Epidermal melanocyte (primary cell): ENCODE measurements at regions not wholly inside any gene's neighbourhood (a gene's known extent, or its start where the extent isn't known, plus 50 kb on each side); places are given as distances from the start of the nearest gene placed in this dataset.

Experiments used
- DNase-seq: peaks from one replicate; pipeline ENCODE4 v3.0.0; 2011; ENCODE audit warnings: low spot score; ENCODE audit not compliant: insufficient read length

DNA sequence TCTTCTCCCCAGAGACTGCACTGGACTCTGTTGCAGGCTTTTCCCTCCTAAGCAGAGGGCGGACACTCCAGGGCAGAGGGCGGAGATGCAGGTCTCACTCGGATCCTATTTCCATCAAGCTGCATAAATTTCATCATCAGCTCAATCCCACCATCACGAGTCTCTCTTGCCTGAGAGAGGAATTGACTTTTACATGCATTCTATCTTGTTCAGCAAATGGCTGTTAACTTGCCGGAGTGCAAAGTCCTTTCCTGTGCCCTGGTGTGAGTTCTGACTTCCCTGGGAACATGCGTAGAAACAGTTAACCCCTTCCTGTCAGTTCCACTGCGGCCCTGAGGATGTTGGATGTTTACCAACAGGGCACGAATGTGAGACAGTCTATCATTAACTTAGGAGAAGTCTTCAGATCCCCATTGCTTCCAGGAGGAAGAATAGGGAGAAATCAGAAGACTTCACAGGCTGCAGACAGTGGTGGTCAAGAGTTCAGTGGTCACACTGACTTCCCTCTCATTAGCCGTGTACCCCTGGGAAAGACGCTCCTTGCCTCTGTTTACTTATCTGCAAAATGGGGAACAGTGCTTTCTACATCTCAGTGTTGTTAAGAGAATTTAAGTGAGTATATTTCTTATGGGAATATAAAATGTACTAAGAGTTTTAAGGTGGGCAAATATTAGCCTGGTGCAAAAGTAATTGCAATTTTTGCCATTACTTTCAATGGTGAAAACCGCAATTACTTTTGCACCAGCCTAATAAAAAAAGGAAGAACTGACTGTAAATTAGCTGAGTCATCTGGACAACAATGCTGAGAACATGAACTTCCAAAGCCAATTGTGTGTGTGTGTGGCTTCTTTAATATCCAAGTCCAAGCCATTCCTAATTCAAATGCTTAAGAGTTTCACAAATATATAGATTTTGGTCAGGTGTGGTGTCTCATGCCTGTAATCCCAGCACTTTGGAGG lies 248.0 kb downstream of the DRD1 start:
- no peak for DNase-seq

DNA sequence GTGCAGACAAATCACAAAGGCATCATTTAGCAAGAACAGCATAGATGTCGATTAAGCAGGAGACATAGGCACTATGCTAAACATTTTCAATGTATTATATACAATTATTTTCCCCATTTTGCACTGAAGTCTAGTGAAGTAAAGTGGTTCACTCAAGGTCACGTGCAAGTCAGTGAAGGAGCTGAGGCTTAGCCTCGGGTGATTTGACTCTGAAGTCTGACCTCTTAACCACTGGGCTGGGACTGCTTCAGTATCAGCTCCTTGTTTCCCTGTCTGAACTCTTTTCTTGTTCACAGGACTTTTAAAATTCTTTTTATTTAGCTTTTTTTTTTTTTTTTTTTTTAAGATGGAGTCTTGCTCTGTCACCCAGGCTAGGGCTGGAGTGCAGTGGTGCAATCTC lies 262.7 kb downstream of the DRD1 start:
- no peak for DNase-seq

DNA sequence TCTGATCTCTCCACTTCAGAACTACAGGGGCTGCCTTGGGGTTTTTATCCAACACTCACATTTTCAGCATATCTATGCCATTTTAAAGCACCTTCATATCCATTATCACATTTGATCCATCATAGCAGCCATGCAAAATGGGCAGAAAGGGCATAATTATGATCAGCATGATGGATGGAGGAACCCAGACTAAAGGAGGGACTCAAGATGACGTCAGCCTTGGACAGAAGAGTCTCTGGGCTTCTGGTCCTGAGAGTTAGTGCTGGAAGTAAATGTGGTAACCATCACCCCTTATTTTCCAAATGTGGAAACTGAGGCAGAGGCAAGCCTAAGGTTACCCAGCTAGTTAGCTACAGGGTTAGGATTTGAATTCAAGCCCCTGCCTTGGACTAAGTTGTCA lies 273.1 kb downstream of the DRD1 start:
- no peak for DNase-seq

DNA sequence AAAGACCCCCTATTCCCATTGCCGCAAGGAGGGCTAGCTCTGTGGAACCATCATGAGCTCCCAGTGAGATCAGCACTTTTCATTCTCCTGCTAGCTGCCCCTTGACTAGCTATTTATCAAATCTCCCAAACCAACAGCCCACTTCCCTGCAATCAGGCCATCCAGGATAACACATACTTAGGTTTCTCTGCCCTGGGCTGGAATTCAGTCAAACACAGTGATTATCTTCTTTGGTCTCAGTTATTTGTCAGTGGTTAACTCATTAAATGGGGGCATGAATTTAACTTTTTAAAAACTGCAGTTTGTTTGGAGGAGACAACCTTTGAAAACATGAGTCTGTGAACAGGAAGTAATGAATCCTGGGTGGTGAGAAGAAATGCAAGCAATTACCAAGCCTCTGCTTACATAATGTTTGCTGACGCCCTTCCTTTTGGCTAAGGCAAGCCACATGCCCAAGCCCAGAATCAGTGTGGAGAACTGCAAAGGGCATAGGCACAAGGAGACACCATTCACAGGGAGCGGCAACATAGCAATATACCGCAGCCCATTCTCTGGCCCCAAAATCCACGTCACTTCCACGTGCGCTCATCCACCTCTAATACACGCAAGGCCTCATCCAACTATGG lies 275.0 kb downstream of the DRD1 start:
- no peak for DNase-seq

DNA sequence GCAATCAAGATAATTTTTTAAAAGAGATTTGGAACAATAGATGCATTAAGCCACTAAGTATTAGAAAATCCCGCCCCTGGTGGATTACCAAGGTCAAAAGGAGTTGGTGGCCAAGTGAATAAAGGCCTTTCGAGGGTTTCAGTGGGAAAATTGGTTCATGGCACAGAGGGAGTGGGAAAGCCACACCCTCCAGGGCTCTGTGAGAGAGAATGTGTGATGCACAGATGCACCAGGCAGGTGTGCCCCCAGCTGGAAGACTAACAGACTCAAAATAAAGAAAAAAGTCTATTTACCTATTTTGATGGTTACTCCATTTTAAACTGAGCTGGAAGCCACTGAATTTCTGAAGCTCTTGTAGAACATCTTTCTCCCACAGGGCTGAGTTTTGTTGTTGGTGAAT lies 278.0 kb downstream of the DRD1 start:
- no peak for DNase-seq

DNA sequence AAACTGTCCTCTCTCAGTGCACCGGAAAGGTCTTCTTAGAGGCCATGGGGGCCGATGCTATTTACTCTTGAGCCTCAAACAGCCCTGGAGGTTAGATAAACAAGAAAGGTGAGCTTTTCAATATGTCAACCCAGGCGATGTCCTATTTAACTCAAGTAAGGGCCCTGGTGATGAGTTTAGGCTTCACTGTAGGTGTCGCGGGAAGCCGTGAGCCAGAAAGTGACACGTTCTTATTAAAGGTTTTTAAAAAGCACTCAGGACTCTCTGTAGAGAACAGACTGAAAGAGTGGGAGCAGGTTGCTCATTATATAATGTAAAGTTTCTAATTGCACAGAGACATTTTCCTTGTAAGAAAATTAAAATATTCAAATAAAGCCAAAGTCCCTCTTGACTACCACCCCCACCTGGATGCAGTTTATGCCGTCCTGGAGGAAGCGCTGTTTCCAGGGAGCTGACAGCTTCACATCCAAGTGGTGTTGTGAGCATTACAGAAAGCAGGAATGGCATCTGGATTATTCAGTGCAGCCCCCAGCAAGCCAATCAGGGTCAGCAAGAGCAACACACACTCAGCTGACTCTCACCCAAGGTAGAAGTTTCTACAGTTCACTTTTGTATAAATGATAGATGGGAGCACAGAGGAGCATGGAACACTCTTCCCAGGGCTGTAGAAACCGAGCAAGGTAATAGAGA lies 280.3 kb downstream of the DRD1 start:
- DNase-seq, result no peak

DNA sequence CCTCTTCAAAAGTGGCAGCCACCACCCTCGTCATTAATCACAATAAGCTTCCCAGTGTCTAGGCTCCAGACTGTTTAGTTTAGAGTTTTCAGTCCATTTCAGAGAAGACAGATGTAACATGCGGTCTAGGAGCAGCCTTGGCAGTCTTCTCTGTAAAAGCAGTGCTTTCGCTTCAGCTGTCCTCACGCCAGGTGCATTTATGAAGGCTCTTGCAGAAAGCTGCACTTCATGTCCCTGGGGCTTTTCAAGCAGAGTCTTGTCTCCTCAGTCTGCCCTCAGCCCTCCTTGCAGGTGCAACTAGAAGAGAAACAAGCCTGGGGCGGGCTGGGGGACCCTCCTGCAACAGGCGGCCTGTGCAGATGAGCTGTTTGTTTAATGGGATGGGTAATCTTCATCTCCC lies 281.9 kb downstream of the DRD1 start:
- DNase-seq, result no peak

DNA sequence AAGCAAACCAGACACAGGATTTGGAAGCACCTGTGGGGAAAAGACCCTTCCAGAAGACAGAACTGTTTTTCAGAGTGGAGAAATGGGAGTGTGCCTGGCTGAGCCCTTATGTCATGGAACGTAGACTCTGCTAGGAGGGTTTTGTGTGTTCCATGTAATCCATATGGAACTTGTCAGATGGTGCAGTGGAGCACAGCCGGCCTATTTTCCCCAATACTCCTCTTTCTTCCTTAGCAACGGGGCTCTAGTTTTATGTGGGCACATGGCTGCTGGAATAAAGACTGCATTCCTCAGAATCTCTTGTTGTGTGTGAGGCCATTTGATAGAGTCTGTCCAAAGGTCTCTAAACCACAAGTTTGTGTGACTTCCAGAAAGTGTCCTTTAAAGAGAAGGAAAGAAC lies 284.0 kb downstream of the DRD1 start:
- DNase-seq, result no peak

DNA sequence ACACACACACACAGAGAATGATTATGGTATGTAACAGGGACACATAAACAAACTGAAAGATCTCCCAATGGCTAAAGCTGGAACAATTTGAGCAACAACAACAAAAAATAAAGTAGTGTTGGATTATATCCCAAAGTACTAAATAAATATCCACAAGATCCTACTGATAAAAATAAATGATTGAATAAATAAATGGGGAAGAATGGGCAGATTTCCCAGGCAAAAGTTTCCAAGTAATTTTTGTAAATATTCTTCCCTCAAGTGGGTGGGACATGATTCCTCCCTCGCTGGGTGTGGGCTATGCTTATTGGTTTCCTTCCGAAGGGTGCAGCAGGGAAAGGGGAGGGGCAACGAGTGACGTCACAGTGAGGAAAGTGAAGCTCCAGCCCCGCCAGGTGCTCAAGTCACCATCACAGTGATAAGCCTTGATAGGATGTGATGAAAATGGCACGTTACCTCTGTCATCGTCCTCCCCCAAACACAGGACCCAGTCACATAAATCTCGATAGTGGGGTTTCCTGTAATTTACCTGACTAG lies 295.3 kb downstream of the DRD1 start:
- no peak for DNase-seq

DNA sequence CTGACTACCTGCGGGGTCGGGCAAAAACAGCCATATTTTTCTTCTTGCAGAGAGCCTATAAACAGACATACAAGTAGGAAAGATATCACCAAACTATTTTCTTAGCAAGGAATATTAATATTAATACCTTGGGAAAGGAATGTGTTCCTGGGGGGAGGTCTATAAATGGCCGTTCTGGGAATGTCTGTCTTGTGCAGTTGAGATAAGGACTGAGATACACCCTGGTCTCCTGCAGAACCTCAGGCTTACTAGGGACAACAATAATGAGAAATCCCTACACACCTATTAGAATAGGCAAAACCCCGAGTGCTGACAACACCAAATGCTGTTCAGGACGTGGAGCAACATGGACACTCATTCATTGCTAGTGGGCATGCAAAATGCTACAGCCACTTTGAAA lies 297.2 kb downstream of the DRD1 start:
- DNase-seq, result no peak

DNA sequence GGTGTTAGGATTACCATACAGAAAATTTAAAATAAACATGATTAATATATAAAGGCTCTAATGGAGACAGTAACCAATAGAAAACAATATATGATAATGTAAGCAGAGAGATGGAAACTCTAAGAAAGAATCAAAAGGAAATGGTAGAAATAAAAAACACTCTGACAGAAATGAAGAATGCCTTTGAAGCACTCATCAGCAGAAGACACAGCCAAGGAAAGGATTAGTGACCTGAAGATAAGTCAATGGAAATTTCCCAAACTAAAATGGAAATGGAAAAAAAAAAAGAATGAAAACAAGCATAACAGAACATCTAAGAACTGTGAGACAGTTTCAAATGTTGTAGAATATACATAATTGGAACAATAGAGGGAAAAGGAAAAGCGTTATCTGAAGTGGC lies 302.6 kb downstream of the DRD1 start:
- DNase-seq, result no peak

DNA sequence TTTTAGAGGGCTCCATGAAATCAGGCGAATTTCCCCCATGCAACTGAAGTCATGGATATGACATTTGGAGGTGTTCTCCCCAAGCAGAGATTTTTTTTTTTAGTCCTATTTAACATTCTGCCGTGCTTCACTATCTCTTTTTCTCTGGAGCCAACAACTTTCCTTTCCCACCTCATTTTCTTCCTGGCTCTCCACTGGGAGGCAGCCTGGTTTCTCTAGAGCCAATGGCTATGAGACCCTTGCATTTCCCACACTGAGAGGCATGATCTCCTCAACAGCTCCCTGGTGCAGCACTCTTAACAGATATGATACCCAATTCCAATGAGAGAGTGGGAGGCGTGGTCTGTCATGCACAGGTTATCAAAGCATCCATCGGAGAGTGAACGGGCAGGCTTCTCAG lies 310.8 kb downstream of the DRD1 start:
- DNase-seq, result no peak

DNA sequence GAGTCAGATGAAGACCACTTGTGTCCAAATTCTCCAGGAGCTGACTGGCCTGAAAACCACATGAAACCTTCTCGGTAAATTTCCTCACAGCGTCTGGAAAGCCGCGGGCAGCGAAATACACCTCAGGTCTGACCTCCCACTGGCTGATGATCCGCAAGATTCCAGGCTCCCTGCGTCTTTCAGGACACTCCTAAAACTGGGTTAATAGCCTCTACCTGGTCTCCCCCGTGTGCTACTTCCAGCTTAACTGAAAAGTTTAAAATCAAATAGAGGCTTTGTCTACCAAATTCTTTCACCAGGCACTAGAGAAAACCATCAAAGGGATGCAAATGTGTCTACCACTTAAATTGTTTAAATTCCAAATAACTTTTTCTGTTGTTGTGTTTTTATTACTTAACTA lies 312.6 kb downstream of the DRD1 start:
- no peak for DNase-seq

DNA sequence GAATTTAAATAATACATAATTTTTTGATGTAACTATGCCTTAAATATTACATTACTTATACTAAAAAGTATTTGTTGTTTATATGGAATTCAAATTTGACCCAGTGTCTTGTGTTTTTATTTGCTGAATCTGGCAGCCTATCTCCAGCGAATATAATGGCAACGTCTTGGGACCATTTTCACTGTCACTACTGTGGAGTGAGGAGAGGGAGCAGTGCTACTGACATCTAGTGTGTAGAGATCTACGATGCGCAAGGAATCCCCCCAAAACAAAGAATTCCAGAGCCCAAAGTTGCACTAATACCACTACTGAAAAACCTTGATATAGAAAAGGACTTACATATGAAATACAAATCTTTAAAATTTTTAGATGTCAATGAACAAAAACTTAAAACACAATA lies 314.4 kb downstream of the DRD1 start:
- no peak for DNase-seq

DNA sequence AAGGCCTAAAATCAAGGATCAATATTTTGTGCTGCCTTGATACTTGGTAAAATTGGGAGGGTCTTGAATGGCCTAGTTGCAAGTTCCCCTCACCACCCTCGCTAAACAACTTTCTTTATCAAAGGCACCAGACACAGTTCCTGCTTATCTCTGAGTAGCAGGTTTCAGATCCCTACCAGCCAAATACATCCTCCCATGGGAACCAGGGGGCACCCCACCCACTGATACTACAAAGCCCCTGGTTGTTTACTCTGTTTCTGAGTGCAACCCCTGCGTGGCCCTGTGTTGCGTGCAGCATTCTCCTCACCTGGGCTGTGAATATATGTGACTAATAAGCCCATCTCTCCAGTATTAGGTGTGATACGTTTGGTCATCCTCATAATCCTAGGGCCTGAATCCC lies 314.9 kb downstream of the DRD1 start:
- no peak for DNase-seq

DNA sequence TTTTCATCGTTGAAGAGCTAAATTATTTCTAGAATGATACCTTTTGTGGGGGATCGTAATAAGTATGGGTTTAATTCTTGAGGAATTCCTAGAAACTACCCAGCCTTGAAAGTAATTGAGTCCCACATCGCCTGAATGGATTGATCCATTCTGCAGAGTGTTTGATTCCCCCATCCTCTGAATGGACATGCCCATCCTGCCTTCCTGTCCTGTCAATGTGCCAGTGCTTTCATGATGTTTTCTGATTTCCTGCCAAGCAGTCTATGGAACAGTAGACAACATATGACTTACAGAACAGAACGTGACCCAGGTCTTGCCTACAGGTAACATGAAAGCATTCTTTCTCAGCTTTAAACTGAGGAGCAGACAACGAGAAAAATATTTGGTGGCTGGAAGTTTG lies 319.2 kb downstream of the DRD1 start:
- no peak for DNase-seq

DNA sequence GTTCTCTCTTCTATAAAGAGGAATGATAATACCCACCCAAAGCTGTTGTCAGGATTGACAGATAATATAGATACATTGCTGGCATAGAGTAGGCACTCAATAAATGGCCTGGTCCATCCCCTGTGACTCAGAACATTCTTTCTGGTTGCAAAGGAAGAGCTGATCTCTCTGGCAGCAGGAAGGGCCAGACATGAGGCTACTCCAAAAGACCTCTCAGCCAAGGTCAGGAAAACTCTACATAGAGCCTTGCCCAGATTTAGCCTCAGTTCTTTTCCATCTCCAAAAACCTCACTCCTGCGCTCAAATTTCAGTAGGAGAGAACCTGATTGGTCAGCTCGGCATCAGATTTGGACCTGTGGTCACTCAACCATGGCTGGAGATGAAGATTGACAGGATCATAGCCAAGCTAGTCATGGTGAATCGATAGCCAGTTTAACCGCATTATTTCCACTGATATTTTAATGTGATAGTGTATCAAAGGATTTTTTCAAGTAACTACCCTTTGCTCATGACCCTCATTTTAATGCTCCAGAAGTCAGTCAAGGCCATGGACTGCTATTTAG lies 319.6 kb downstream of the DRD1 start:
- DNase-seq, result no peak

DNA sequence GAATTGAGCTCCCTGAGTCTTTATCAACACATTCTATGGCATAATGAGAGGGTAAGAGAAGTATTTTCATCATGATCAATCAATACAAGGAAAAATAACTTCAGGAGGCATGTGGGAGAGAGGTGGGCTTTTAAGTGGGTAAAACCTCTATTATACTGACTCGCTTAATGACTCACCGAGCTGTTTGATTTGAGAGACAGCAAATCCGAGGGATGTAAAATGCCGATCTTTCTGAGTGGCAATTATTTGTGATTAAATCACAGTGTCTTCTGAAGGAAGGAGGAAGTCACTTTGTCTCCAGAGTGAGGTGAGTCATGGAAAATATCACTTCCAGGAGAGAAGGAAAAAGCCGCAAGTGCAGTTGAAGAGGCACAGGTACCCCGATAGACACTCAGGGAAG lies 320.4 kb downstream of the DRD1 start:
- DNase-seq, result no peak

DNA sequence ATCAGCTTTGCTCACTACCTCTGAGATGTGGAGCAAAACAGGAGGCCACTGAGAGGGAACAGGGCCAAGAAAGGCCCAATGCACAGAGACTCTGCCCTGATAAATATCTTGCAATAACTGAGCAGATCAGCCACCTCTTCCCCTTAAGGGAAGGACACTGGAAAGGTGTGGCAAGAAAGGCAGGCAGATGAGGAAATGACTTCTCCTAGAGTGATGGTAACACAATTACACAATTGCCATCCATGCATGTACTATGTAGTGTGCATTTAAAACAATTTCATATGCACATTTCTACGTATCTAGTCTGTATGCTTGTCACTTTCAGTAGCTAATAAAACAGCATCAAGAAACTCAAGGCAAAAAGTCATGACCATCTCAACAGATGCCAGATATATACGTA lies 322.5 kb downstream of the DRD1 start:
- DNase-seq, result no peak

DNA sequence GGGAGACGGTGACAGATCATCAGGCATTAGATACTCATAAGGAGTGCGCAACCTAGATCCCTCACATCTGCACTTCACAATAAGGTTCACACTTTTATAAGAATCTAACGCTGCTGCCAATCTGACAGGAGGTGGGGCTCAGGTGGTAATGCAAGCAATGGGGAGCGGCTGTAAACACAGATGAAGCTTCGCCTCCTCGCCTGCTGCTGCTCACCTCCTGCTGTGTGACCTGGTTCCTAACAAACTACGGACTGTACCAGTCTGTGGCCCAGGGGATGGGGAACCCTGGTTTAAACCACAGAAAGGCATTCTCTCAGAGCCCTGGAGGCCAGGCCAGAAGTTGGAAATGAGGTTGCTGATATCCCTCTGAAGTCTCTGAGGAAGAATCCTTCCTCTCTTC lies 323.6 kb downstream of the DRD1 start:
- DNase-seq, result no peak

DNA sequence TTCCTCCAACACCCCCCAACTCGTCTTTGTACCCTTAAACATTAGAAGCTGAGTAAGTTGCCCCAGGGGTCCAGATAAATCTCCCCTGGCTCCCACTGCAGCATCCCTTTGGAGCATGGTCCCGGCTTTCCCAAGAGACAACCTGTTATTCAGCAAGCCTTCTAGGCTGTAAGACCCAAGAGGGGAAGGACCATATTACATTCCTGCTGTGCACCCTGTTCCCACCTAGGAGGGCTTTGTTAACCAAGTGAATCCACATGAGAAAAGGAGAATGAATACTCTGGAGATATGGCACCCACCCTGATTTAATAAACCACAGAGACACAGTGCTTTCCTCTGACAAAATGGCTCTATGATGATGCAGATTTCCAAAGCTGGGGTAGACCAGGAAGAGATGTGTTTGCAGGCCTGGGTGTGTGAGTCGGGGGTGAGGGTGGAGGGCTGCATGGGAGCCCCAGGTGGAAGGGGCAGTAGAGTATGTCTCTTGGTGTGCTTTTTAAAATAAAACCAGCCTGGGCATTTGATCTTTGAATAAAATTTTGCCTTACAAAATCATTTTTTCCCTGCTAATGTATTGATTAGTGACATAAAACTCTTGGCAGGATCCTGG lies 325.2 kb downstream of the DRD1 start:
- DNase-seq, result no peak
